ENCODE measurements at regions not wholly inside any gene's neighbourhood (a gene's known extent, or its start where the extent isn't known, plus 50 kb on each side); places are given as distances from the start of the nearest gene placed in this dataset.

DNA sequence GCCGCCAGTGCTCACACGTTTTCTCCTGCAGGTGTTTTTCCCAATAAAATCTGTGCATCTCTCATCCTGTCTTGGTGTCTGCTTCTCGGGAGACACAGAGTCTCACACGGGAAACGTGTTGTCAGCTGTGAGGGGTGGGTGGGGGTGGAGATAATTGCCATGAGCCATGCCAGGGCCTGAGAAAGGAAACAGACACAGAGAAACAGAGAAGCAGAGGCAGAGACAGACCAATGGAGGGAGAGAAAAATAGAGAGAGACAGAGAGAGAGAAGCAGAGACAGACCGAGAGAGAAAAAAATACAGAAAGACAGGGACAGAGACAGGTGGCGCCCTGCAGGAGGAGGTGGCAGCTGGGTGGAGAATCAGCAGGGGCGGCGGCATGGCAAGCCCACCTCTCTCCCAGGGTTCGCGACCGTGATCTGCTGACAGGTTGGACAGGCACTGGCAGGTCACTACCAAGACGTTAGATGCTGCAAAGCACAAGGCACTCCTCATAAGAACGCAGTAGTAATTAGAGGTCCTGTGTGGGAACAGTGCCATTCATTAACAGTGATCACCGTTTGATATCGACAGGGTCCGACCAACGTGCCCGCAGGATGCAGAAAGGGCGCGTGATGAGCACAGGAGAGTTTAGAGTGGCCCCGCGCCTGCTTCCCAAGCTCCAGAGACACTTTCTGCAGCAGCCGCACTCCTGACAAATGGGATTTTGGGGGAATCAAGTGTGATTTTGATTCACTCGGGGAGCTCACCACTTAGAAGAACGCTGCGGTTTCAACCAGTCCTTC lies 70.5 kb upstream of the INSIG1 start:
- Histone ChIP-seq H3K9me3 (ENCODE audit: control insufficient read depth, low read depth, low read length) (peaks cover 2% of the 10 kb centered on the region), H3K4me3 (ENCODE audit: control insufficient read depth in 2 of 3, extremely low read depth in 1 of 3, insufficient read depth in 2 of 3, low read depth in 1 of 3, low read length in 3 of 3) (no peak overlapping the region), H2AFZ (ENCODE audit: control insufficient read depth, low read length) (no peak overlapping the region), H3K9me1 (ENCODE audit: control insufficient read depth, extremely low read depth, insufficient read depth, low read length) (no peaks in the 10 kb centered on the region), H3K27ac (ENCODE audit: control insufficient read depth, insufficient read depth, low read length) (no peak overlapping the region), H3K9ac (ENCODE audit: control insufficient read depth, extremely low read depth, insufficient read depth, low read length) (no peak overlapping the region), H3K27me3 (ENCODE audit: control insufficient read depth, extremely low read depth, insufficient read depth, low read length) (no peaks in the 10 kb centered on the region), H3K36me3 (ENCODE audit: control insufficient read depth in 2 of 2, extremely low read depth in 1 of 2, insufficient read depth in 2 of 2, low read length in 2 of 2) (no peaks in the 10 kb centered on the region), H3K4me2 (ENCODE audit: control insufficient read depth, extremely low read depth, insufficient read depth, low read depth, low read length) (no peak overlapping the region), H3K4me1 (ENCODE audit: control insufficient read depth, extremely low read depth, insufficient read depth, low read length) (peaks cover 11% of the 10 kb centered on the region), H4K20me1 (ENCODE audit: control insufficient read depth, extremely low read depth, insufficient read depth, low read length) (no peaks in the 10 kb centered on the region), H3K79me2 (ENCODE audit: control insufficient read depth, insufficient read depth, low read length) (no peaks in the 10 kb centered on the region)
- dilution Hi-C loops (cut with MboI; ENCODE audit: extremely low pct_ligation_motif_present, low sequenced_read_pairs): no loop called here
- TF ChIP-seq, protein P1, sequence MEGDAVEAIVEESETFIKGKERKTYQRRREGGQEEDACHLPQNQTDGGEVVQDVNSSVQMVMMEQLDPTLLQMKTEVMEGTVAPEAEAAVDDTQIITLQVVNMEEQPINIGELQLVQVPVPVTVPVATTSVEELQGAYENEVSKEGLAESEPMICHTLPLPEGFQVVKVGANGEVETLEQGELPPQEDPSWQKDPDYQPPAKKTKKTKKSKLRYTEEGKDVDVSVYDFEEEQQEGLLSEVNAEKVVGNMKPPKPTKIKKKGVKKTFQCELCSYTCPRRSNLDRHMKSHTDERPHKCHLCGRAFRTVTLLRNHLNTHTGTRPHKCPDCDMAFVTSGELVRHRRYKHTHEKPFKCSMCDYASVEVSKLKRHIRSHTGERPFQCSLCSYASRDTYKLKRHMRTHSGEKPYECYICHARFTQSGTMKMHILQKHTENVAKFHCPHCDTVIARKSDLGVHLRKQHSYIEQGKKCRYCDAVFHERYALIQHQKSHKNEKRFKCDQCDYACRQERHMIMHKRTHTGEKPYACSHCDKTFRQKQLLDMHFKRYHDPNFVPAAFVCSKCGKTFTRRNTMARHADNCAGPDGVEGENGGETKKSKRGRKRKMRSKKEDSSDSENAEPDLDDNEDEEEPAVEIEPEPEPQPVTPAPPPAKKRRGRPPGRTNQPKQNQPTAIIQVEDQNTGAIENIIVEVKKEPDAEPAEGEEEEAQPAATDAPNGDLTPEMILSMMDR (optimal IDR thresholded peaks at IDR 0.05 in 1 of 3, IDR thresholded peaks at IDR 0.05 in 1 of 3, conservative IDR thresholded peaks at IDR 0.05 in 1 of 3; ENCODE audit: extremely low read depth in 1 of 3, insufficient read depth in 2 of 3, low read length in 3 of 3): no peak
- TF ChIP-seq EZH2 (IDR thresholded peaks at IDR 0.05; ENCODE audit: low read length): no peak
- DNase-seq (ENCODE audit: low read depth, low spot score) (no peak), FAIRE-seq (no peak)

DNA sequence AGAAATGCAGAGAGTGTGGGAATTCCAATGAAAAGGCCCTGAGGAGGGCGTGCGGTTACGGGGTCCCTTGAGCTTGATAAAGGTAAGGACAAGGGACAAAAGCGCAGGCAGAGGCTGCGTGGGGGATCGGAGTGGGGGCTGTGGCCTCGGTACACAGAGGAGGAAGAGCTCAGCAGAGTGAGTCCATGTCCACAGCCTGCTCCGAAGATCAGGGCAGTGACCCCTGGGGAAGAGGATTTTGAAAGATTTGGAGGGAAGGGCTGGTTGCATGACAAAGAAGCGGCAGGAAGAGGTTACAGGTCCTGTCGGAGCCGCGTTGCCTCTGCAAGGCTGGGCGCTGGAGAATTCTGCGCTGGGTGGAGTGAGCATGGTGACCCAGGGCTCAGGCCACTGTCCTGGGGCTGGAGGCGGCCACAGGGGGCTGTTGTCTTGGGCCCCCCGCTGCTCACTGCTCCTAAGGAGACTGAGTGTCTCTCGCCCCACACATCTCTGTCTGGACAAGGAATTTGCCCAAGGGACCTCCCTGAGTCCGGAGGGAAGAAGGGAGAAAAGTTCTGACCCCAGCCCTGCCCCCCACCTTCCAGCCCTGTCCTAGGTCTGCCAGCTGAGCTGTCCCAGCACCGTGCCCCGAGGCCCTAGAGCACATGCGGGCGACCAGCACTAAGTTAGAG lies 69.8 kb upstream of the INSIG1 start:
- Histone ChIP-seq H3K4me3 (ENCODE audit: control insufficient read depth in 2 of 3, extremely low read depth in 1 of 3, insufficient read depth in 2 of 3, low read depth in 1 of 3, low read length in 3 of 3) (no peak overlapping the region), H3K4me1 (ENCODE audit: control insufficient read depth, extremely low read depth, insufficient read depth, low read length) (peaks cover 11% of the 10 kb centered on the region), H3K27me3 (ENCODE audit: control insufficient read depth, extremely low read depth, insufficient read depth, low read length) (no peaks in the 10 kb centered on the region), H3K36me3 (ENCODE audit: control insufficient read depth in 2 of 2, extremely low read depth in 1 of 2, insufficient read depth in 2 of 2, low read length in 2 of 2) (no peaks in the 10 kb centered on the region), H3K9ac (ENCODE audit: control insufficient read depth, extremely low read depth, insufficient read depth, low read length) (no peak overlapping the region), H3K9me3 (ENCODE audit: control insufficient read depth, low read depth, low read length) (peaks cover 2% of the 10 kb centered on the region), H2AFZ (ENCODE audit: control insufficient read depth, low read length) (no peak overlapping the region), H3K79me2 (ENCODE audit: control insufficient read depth, insufficient read depth, low read length) (no peaks in the 10 kb centered on the region), H3K4me2 (ENCODE audit: control insufficient read depth, extremely low read depth, insufficient read depth, low read depth, low read length) (no peak overlapping the region), H4K20me1 (ENCODE audit: control insufficient read depth, extremely low read depth, insufficient read depth, low read length) (no peaks in the 10 kb centered on the region), H3K9me1 (ENCODE audit: control insufficient read depth, extremely low read depth, insufficient read depth, low read length) (no peaks in the 10 kb centered on the region), H3K27ac (ENCODE audit: control insufficient read depth, insufficient read depth, low read length) (no peak overlapping the region)
- TF ChIP-seq, protein P1 (optimal IDR thresholded peaks at IDR 0.05 in 1 of 3, IDR thresholded peaks at IDR 0.05 in 1 of 3, conservative IDR thresholded peaks at IDR 0.05 in 1 of 3; ENCODE audit: extremely low read depth in 1 of 3, insufficient read depth in 2 of 3, low read length in 3 of 3): no peak
- no peak for TF ChIP-seq EZH2 (IDR thresholded peaks at IDR 0.05; ENCODE audit: low read length)
- no peak for FAIRE-seq
- no peak for DNase-seq (ENCODE audit: low read depth, low spot score)
- dilution Hi-C loops (cut with MboI; ENCODE audit: extremely low pct_ligation_motif_present, low sequenced_read_pairs): no loop called here

Measured in keratinocyte (primary cell).